Ishikawa (cell line): ENCODE measurements at regions not wholly inside any gene's neighbourhood (a gene's known extent, or its start where the extent isn't known, plus 50 kb on each side); places are given as distances from the start of the nearest gene placed in this dataset.

Experiments used
- CEBPB ChIP-seq: IDR thresholded peaks from 2 replicates; pipeline ENCODE4 v1.6.1; 2012
- CREB1 ChIP-seq: IDR thresholded peaks from 2 replicates; pipeline ENCODE4 v1.6.1; 2012; ENCODE audit warnings: low read depth
- EGR1 ChIP-seq: IDR thresholded peaks from 2 replicates; pipeline ENCODE4 v1.6.1; 2012
- EP300 ChIP-seq: IDR thresholded peaks from 2 replicates; pipeline ENCODE4 v1.6.1; 2012; ENCODE audit warnings: borderline replicate concordance
- FOXM1 ChIP-seq: IDR thresholded peaks from 2 replicates; pipeline ENCODE4 v1.6.1; 2012; ENCODE audit warnings: low read depth, borderline replicate concordance
- MAX ChIP-seq: IDR thresholded peaks from 2 replicates; pipeline ENCODE4 v1.6.1; 2012
- TAF1 ChIP-seq: IDR thresholded peaks from 2 replicates; pipeline ENCODE4 v1.6.1; 2012; ENCODE audit warnings: low read depth, mild to moderate bottlenecking
- TEAD4 ChIP-seq: IDR thresholded peaks from 2 replicates; pipeline ENCODE4 v1.6.1; 2012
- YY1 ChIP-seq: IDR thresholded peaks from 2 replicates; pipeline ENCODE4 v1.6.1; 2012; ENCODE audit warnings: low read depth
- TF ChIP-seq, protein P1 (sequence below): IDR thresholded peaks from 2 replicates; pipeline ENCODE4 v1.6.1; 2012; ENCODE audit warnings: low read depth, mild to moderate bottlenecking
- TF ChIP-seq, protein P2 (sequence below): IDR thresholded peaks from 2 replicates; pipeline ENCODE4 v1.6.1; 2012

DNA sequence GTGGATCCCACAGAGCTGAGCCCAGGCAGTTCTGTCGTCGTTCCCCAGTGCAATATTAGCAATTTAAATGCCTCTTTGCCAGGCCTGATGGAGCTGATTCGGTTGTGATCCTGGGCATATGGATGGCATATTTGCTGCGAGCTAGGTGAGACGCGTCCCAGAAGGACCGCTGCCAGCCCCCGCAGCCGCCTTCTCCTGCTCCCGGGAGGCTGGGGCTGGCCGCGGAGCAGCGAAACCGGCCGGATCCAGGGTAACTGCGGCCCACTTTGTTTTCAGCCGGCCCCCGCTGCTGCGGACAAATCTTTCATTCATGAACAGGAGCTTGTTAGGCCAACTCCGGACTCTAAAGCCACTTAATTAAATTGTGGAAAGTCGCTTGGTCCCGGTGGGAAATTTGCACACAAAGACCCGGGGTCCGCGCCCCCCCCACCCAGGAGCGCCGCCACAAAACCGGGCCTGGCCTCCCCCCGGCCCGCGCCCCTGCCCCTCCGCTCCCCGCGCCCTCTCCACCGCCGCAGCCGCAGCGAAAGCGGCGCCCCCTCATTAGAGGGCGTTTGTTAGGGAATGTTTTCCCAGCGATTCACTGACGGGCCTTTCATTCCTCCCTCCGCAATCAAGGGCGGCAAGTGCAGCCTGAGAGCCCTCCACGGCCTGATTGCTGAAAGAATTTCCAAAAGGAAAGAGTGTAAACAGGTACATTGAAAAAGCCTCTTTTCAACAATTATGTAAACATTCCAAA, 383.3 kb downstream of the RRAGC start:
- TF ChIP-seq CEBPB = no peak
- TF ChIP-seq EP300 = no peak
- no peak for TF ChIP-seq EGR1
- TF ChIP-seq MAX = no peak
- TF ChIP-seq CREB1 = no peak
- TF ChIP-seq, protein P1, sequence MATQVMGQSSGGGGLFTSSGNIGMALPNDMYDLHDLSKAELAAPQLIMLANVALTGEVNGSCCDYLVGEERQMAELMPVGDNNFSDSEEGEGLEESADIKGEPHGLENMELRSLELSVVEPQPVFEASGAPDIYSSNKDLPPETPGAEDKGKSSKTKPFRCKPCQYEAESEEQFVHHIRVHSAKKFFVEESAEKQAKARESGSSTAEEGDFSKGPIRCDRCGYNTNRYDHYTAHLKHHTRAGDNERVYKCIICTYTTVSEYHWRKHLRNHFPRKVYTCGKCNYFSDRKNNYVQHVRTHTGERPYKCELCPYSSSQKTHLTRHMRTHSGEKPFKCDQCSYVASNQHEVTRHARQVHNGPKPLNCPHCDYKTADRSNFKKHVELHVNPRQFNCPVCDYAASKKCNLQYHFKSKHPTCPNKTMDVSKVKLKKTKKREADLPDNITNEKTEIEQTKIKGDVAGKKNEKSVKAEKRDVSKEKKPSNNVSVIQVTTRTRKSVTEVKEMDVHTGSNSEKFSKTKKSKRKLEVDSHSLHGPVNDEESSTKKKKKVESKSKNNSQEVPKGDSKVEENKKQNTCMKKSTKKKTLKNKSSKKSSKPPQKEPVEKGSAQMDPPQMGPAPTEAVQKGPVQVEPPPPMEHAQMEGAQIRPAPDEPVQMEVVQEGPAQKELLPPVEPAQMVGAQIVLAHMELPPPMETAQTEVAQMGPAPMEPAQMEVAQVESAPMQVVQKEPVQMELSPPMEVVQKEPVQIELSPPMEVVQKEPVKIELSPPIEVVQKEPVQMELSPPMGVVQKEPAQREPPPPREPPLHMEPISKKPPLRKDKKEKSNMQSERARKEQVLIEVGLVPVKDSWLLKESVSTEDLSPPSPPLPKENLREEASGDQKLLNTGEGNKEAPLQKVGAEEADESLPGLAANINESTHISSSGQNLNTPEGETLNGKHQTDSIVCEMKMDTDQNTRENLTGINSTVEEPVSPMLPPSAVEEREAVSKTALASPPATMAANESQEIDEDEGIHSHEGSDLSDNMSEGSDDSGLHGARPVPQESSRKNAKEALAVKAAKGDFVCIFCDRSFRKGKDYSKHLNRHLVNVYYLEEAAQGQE = no peak
- TF ChIP-seq TAF1 = no peak
- no peak for TF ChIP-seq TEAD4
- no peak for TF ChIP-seq FOXM1
- no peak for TF ChIP-seq YY1
- TF ChIP-seq, protein P2, sequence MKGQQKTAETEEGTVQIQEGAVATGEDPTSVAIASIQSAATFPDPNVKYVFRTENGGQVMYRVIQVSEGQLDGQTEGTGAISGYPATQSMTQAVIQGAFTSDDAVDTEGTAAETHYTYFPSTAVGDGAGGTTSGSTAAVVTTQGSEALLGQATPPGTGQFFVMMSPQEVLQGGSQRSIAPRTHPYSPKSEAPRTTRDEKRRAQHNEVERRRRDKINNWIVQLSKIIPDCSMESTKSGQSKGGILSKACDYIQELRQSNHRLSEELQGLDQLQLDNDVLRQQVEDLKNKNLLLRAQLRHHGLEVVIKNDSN = no peak
